K562 (cell line): ENCODE measurements at regions not wholly inside any gene's neighbourhood (a gene's known extent, or its start where the extent isn't known, plus 50 kb on each side); places are given as distances from the start of the nearest gene placed in this dataset. TPM values are rescaled to one million over a fixed set of nuclear protein-coding genes. Genes with fewer than 3 reads are reported as not detected.

Experiments used
- ATAC-seq: fragments of 200-7000 bp; cut with Tn5 transposase; 3 replicates; pipeline ENCODE4 v1.9.1; 2020; ENCODE audit warnings: moderate library complexity
- BruUV-seq: library from RNA; stranded (reverse); fragments of 400-500 nt; replicated peaks from 2 replicates; lab custom pipeline; 2021; lab: Mats Ljungman, UMichigan
- CTCF ChIA-PET: fragments of 300-600 bp; formaldehyde crosslinking; extraction: SDS; loops from one replicate; lab custom pipeline; 2021; ENCODE audit warnings: low intra/inter-chr PET ratio; lab: Yijun Ruan, JAX
- POLR2A ChIA-PET: fragments of 300-600, 350-650 bp; sonication (Branson Sonifier 250); formaldehyde crosslinking; extraction: SDS; loops from one replicate; lab custom pipeline; 2021; ENCODE audit warnings: antibody characterized with exemption, inconsistent platforms; lab: Yijun Ruan, JAX
- DNase-seq, 4 experiments: peaks; one replicate each; pipeline versions ENCODE4 v3.0.0 to v3.0.0-alpha.2; 2011 to 2018; ENCODE audit warnings: low spot score in 3 of 4, mixed read lengths in 3 of 4; ENCODE audit errors: extremely low read depth in 1 of 4
- FAIRE-seq: peaks from 2 replicates; lab custom pipeline; 2011; peaks lifted over from hg19 to GRCh38; lab: Jason Lieb, UNC
- H2AFZ ChIP-seq: 2 replicates; pipeline ENCODE4 v1.6.0; 2011; ENCODE audit warnings: low read depth, low read length, control low read depth, inconsistent platforms
- H3K27ac ChIP-seq: fragments of 200-600 bp; 3 replicates; pipeline ENCODE4 v1.8.0; 2011; ENCODE audit warnings: low read depth, mild to moderate bottlenecking, control low read depth, inconsistent platforms, low read length, moderate library complexity, mixed read lengths; ENCODE audit errors: extremely low read depth
- H3K27me3 ChIP-seq, 2 experiments: fragments of 300-600 bp in 1 of 2; 2 replicates in 1 of 2; 3 replicates in 1 of 2; pipeline versions ENCODE4 v1.6.0 to v1.8.0; 2011; ENCODE audit warnings: inconsistent platforms in 2 of 2, low read length in 2 of 2, mild to moderate bottlenecking in 1 of 2, mixed read lengths in 1 of 2, moderate library complexity in 1 of 2; ENCODE audit not compliant: control insufficient read depth in 2 of 2, insufficient read depth in 2 of 2
- H3K36me3 ChIP-seq: fragments of 300-600 bp; 3 replicates; pipeline ENCODE4 v1.8.0; 2011; ENCODE audit warnings: mild to moderate bottlenecking, low read length, inconsistent platforms; ENCODE audit not compliant: control insufficient read depth, insufficient read depth
- H3K4me1 ChIP-seq, 2 experiments: fragments of 200-600 bp in 1 of 2; replicated peaks in 1 of 2; 2 replicates in 1 of 2; 3 replicates in 1 of 2; pipeline versions ENCODE4 v1.5.1 to v1.8.0; 2011; ENCODE audit warnings: inconsistent platforms in 2 of 2, low read length in 2 of 2, mild to moderate bottlenecking in 1 of 2, mixed read lengths in 1 of 2, moderate library complexity in 1 of 2; ENCODE audit not compliant: control insufficient read depth in 2 of 2, insufficient read depth in 2 of 2
- H3K4me2 ChIP-seq: 2 replicates; pipeline ENCODE4 v1.6.1; 2011; ENCODE audit warnings: low read length, control low read depth, inconsistent platforms, mixed read lengths; ENCODE audit not compliant: insufficient read depth
- H3K4me3 ChIP-seq: fragments of 200-600 bp; sonication (generic), shearing (Covaris generic); 2 replicates; pipeline ENCODE4 v1.5.1; 2016; ENCODE audit warnings: control low read depth, inconsistent platforms
- H3K79me2 ChIP-seq: fragments of 200-600 bp; 3 replicates; pipeline ENCODE4 v1.8.0; 2011; ENCODE audit warnings: low read length, inconsistent platforms; ENCODE audit not compliant: control insufficient read depth, insufficient read depth
- H3K9ac ChIP-seq, 2 experiments: 2 replicates each; pipeline versions ENCODE4 v1.6.0 to v1.6.1; 2011; ENCODE audit warnings: low read depth in 2 of 2, low read length in 2 of 2, control low read depth in 1 of 2, inconsistent platforms in 1 of 2, mild to moderate bottlenecking in 1 of 2, mixed read lengths in 1 of 2; ENCODE audit not compliant: insufficient read depth in 1 of 2
- H3K9me1 ChIP-seq: one replicate; pipeline ENCODE4 v1.6.0; 2011; ENCODE audit warnings: inconsistent platforms, mild to moderate bottlenecking, low read length, moderate library complexity; ENCODE audit not compliant: control insufficient read depth, insufficient read depth
- H3K9me3 ChIP-seq: replicated peaks from 2 replicates; pipeline ENCODE4 v1.5.1; 2011; ENCODE audit warnings: low read depth, low read length, inconsistent platforms; ENCODE audit not compliant: control insufficient read depth, insufficient read depth
- H4K20me1 ChIP-seq: replicated peaks from 2 replicates; pipeline ENCODE4 v1.6.1; 2011; ENCODE audit warnings: low read length, inconsistent platforms, mixed read lengths; ENCODE audit not compliant: control insufficient read depth, insufficient read depth
- CREBBP ChIP-seq: IDR thresholded peaks from one replicate; pipeline ENCODE4 v1.6.1; 2012; ENCODE audit warnings: low read depth, mild to moderate bottlenecking, control low read depth, inconsistent platforms, low read length
- FOXA3 ChIP-seq, 2 experiments: fragments of 450-650 bp in 1 of 2; sonication (generic) in 1 of 2; formaldehyde crosslinking; IDR thresholded peaks in 1 of 2; conservative IDR thresholded peaks in 1 of 2; 2 replicates each; pipeline versions ENCODE4 v1.4.0 to v1.8.0; 2020 to 2022; ENCODE audit warnings: mild to moderate bottlenecking in 2 of 2, missing genetic modification reagents in 1 of 2
- TBP ChIP-seq: optimal IDR thresholded peaks from 2 replicates; pipeline ENCODE3; 2011; ENCODE audit warnings: low read depth, low read length, improper control_type of control experiment
- WGBS: fragments of 100-300 bp; shearing (Covaris generic); methylation state at CpG from one replicate; pipeline ENCODE4 v1.1.6; 2016; ENCODE audit warnings: low coverage, mixed read lengths; ENCODE audit not compliant: insufficient coverage; ENCODE audit errors: missing lambda C conversion rate; 5-methylcytosine and 5-hydroxymethylcytosine counted together
- in situ Hi-C: fragments of 300-500 bp; cut with MboI; formaldehyde crosslinking; loops from 4 replicates; pipeline ENCODE4 v1.15.0; 2018; ENCODE audit warnings: inconsistent platforms, mixed read lengths
- intact Hi-C: fragments of 100-400 bp; cut with micrococcal nuclease; formaldehyde crosslinking; loops from 2 replicates; pipeline ENCODE4 v1.14.2; 2022
- small RNA-seq: library from RNA; depleted of rRNA; stranded (forward); fragments of <200 nt; gene quantifications from one replicate; pipeline ENCODE3, GENCODE V24; 2014

DNA sequence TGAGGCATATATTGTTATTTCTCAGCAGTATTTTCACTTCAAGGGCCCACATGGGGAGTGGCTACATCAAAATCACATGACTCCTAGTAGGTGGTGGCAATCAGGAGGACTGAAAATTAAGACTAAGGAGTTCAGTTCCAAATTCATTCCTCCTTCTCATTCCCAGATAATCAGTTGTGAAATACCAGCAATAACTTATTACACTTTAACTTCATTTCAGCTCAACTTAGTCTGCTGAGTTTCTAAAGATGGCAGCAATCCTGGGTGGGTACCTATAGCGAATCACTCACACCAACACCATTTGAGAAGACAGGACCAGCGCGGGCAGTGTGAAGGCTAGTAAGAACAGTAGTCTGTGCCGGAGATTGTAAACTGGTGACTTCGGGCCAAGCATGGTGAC, 63.9 kb upstream of the SLC10A2 start:
- DNase-seq (no peak), FAIRE-seq (no peak), ATAC-seq (no peak)
- no peak overlapping the region for H3K4me2 ChIP-seq
- H3K4me1 ChIP-seq: no peaks in the 10 kb centered on the region
- intact Hi-C loops (no loop called here), in situ Hi-C loops (no loop called here)
- no peak overlapping the region for H3K4me3 ChIP-seq
- CTCF ChIA-PET: no interaction called here
- H3K9me3 ChIP-seq: no peaks in the 10 kb centered on the region
- 0% methylated on average over 5 of the region's 5 CpGs for WGBS
- no peaks in the 10 kb centered on the region for H3K27me3 ChIP-seq
- H3K9ac ChIP-seq: no peak overlapping the region
- POLR2A ChIA-PET: no interaction called here
- H3K79me2 ChIP-seq: no peaks in the 10 kb centered on the region
- no peaks in the 10 kb centered on the region for H3K36me3 ChIP-seq
- no peaks in the 10 kb centered on the region for H4K20me1 ChIP-seq
- BruUV-seq: no TSS peak
- H2AFZ ChIP-seq: no peak overlapping the region
- H3K27ac ChIP-seq: no peak overlapping the region
- TF ChIP-seq TBP (no peak), FOXA3 (CRISPR knock-in tag; conservative IDR thresholded peaks at IDR 0.05 in 1 of 2, IDR thresholded peaks at IDR 0.05 in 1 of 2) (no peak), CREBBP (no peak)
- H3K9me1 ChIP-seq: no peaks in the 10 kb centered on the region

Small RNA genes lying in the stretch of these regions (small RNA-seq; reads per million reads assigned to genes)
- gene RF00402: not detected
- not detected for gene RF02090
- not detected for gene RF02091
- gene RNA5SP38: not detected
